HG02759 (cell line): ENCODE measurements at regions not wholly inside any gene's neighbourhood (a gene's known extent, or its start where the extent isn't known, plus 50 kb on each side); places are given as distances from the start of the nearest gene placed in this dataset.
"Not testable (repeated sequence)": the region's sequence is repeated elsewhere in the genome, so short reads cannot be mapped to it uniquely, and the experiment has no call there.

ENCODE experiments used
- ATAC-seq: cut with Tn5 transposase; IDR thresholded peaks from one replicate; pipeline ENCODE4 v1.9.1; 2021; ENCODE audit warnings: mild to moderate bottlenecking, moderate library complexity; ENCODE audit not compliant: unreplicated experiment

- no peak for ATAC-seq
Measured at GRCh38 chr10:11691319-11691755, 50.8 kb upstream of the ECHDC3 start.

- ATAC-seq, result no peak
Measured at GRCh38 chr10:11689945-11690736, 52.0 kb upstream of the ECHDC3 start.

- ATAC-seq, result not testable (repeated sequence)
Measured at GRCh38 chr10:11688448-11688795, 53.8 kb upstream of the ECHDC3 start.

- no peak for ATAC-seq
Measured at GRCh38 chr10:11687779-11688447, 54.3 kb upstream of the ECHDC3 start.

- no peak for ATAC-seq
Measured at GRCh38 chr10:11687357-11687771, 54.8 kb upstream of the ECHDC3 start.

GRCh38 chr10:11685787-11686218 lies 56.4 kb upstream of the ECHDC3 start:
- ATAC-seq, result no peak

GRCh38 chr10:11684717-11685645 lies 57.2 kb upstream of the ECHDC3 start:
- peak; percentile 70 for ATAC-seq

- peak; percentile 18 for ATAC-seq
Measured at GRCh38 chr10:11684341-11684716, 57.9 kb upstream of the ECHDC3 start.

GRCh38 chr10:11683529-11684320 lies 58.5 kb upstream of the ECHDC3 start:
- no peak for ATAC-seq

- ATAC-seq, result no peak
Measured at GRCh38 chr10:11682851-11683250, 59.3 kb upstream of the ECHDC3 start.

- no peak for ATAC-seq
Measured at GRCh38 chr10:11682267-11682683, 59.9 kb upstream of the ECHDC3 start.

- ATAC-seq, result no peak
Measured at GRCh38 chr10:11680496-11680895, 61.7 kb upstream of the ECHDC3 start.

GRCh38 chr10:11679946-11680345 lies 62.2 kb upstream of the ECHDC3 start:
- ATAC-seq, result no peak

- peak; percentile 88 for ATAC-seq
Measured at GRCh38 chr10:11678074-11678793, 63.9 kb upstream of the ECHDC3 start.

- peak; percentile 19 for ATAC-seq
Measured at GRCh38 chr10:11677480-11677879, 64.7 kb upstream of the ECHDC3 start.

GRCh38 chr10:11673346-11674280 lies 62.2 kb upstream of the USP6NL start:
- no peak for ATAC-seq

- no peak for ATAC-seq
Measured at GRCh38 chr10:11672836-11673235, 61.4 kb upstream of the USP6NL start.

- ATAC-seq, result no peak
Measured at GRCh38 chr10:11670381-11670780, 58.9 kb upstream of the USP6NL start.
